Osteocyte (in vitro differentiated cells): ENCODE measurements at regions not wholly inside any gene's neighbourhood (a gene's known extent, or its start where the extent isn't known, plus 50 kb on each side); places are given as distances from the start of the nearest gene placed in this dataset.

Experiments
- DNase-seq: peaks from one replicate; pipeline ENCODE4 v3.0.0; 2021; ENCODE audit warnings: mixed read lengths; ENCODE audit not compliant: unreplicated experiment; ENCODE audit errors: extremely low spot score
- H3K27ac Mint-ChIP-seq: one replicate; pipeline ENCODE4 v1.8.0; 2021; ENCODE audit warnings: mild to moderate bottlenecking, mixed read lengths; ENCODE audit not compliant: unreplicated experiment
- H3K27me3 Mint-ChIP-seq: one replicate; pipeline ENCODE4 v1.8.0; 2021; ENCODE audit warnings: mixed read lengths; ENCODE audit not compliant: unreplicated experiment
- H3K36me3 Mint-ChIP-seq: one replicate; pipeline ENCODE4 v1.8.0; 2021; ENCODE audit warnings: mixed read lengths; ENCODE audit not compliant: unreplicated experiment
- H3K4me1 Mint-ChIP-seq: one replicate; pipeline ENCODE4 v1.8.0; 2021; ENCODE audit warnings: mixed read lengths; ENCODE audit not compliant: unreplicated experiment
- H3K4me3 Mint-ChIP-seq: one replicate; pipeline ENCODE4 v1.8.0; 2021; ENCODE audit warnings: mild to moderate bottlenecking, moderate library complexity, mixed read lengths; ENCODE audit not compliant: unreplicated experiment
- H3K9me3 Mint-ChIP-seq: one replicate; pipeline ENCODE4 v1.8.0; 2021; ENCODE audit warnings: mixed read lengths; ENCODE audit not compliant: unreplicated experiment
- TF ChIP-seq, protein P1 (sequence below): fragments of 200-600 bp; sonication (generic); IDR thresholded peaks from 2 replicates; pipeline ENCODE4 v1.5.0; 2021; ENCODE audit warnings: antibody characterized with exemption, mild to moderate bottlenecking, moderate library complexity

DNA sequence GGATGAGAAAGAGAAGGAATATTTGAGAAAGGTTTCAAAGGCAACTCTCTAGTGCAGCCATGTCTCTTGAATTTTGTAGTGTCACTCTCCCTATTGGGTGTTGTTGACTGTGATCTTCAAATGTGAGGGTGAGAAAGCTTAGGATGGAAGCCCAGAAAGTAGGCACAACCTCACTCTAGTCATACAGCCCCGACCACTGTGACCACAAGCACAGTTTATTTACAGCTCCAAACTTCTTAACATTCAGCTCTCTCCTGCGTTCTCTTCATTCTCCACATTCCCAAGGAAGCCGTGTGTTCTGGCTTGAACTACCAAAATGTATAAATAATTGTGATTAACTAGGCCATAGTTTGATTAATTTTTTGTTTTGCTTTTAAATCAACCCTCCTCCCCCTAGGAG lies 542.9 kb downstream of the LRRC70 start:
- DNase-seq = no peak
- no peak overlapping the region for H3K4me3 Mint-ChIP-seq
- H3K27ac Mint-ChIP-seq = no peak overlapping the region
- TF ChIP-seq, protein P1, sequence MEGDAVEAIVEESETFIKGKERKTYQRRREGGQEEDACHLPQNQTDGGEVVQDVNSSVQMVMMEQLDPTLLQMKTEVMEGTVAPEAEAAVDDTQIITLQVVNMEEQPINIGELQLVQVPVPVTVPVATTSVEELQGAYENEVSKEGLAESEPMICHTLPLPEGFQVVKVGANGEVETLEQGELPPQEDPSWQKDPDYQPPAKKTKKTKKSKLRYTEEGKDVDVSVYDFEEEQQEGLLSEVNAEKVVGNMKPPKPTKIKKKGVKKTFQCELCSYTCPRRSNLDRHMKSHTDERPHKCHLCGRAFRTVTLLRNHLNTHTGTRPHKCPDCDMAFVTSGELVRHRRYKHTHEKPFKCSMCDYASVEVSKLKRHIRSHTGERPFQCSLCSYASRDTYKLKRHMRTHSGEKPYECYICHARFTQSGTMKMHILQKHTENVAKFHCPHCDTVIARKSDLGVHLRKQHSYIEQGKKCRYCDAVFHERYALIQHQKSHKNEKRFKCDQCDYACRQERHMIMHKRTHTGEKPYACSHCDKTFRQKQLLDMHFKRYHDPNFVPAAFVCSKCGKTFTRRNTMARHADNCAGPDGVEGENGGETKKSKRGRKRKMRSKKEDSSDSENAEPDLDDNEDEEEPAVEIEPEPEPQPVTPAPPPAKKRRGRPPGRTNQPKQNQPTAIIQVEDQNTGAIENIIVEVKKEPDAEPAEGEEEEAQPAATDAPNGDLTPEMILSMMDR = no peak
- H3K4me1 Mint-ChIP-seq = no peaks in the 10 kb centered on the region
- H3K27me3 Mint-ChIP-seq = no peaks in the 10 kb centered on the region
- H3K9me3 Mint-ChIP-seq = no peaks in the 10 kb centered on the region
- no peaks in the 10 kb centered on the region for H3K36me3 Mint-ChIP-seq

DNA sequence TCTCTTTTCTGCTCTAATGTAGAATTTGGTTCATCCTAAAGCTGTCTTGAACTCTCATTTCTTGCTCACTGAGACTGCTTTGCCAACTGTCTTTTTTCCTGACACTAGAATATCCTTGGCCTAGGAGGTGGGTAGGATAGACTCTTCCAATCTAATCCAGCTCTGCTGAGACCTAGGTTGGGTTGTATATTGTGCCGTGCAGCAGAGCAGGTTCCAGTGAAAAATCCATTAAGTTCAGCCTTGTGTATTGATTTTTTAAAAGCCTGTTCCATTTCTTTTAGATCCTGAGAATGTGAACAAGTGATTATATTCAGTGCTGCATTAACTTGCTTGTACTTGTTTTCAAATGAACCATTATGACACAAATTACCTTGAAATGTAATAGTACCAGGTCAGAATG lies 539.6 kb downstream of the LRRC70 start:
- Mint-ChIP-seq H3K36me3 (no peaks in the 10 kb centered on the region), H3K4me1 (no peaks in the 10 kb centered on the region), H3K9me3 (no peaks in the 10 kb centered on the region), H3K27me3 (no peaks in the 10 kb centered on the region), H3K27ac (no peak overlapping the region), H3K4me3 (no peak overlapping the region)
- TF ChIP-seq, protein P1 = no peak
- DNase-seq = no peak

DNA sequence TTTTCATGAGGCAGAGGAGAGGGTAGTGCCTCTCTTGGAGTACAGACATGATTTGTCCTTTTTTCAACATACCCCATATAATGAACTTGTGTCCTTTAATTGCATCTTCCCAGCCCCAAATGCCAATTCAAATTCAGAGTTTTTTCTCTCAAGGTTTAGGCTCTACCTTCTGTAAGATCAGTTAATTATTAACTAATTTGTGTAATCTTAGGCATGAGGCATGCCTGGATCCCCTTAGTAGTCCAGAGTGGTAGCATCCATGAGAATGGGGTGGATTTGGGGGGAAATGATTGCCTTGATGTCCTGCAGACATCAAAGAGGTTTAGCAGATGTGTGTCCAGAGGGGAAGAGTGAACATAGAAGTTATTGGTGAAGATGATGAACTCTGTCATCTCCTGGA lies 533.3 kb downstream of the LRRC70 start:
- no peak for DNase-seq
- no peaks in the 10 kb centered on the region for H3K9me3 Mint-ChIP-seq
- H3K27me3 Mint-ChIP-seq = no peaks in the 10 kb centered on the region
- H3K27ac Mint-ChIP-seq = no peak overlapping the region
- TF ChIP-seq, protein P1 = no peak
- no peaks in the 10 kb centered on the region for H3K36me3 Mint-ChIP-seq
- no peak overlapping the region for H3K4me3 Mint-ChIP-seq
- H3K4me1 Mint-ChIP-seq = no peaks in the 10 kb centered on the region

DNA sequence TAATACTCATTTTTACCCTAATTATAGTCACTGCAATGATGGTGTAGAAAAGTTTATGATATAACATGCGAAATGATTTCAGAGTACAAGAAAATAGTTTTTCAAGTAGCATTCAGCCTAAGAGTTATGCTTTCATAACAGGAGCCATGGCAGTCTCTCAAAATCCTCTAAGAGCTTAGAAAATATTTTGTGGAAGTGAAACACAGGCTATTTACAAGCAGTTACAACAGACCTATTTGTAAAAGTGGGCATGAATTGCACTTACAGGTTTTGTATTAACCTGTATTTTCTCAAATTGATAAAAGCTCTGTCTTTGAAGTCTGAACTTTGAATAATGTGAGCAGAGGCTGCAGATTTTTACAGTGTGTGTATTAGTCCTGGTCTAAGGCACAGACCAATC lies 523.3 kb downstream of the LRRC70 start:
- Mint-ChIP-seq H3K4me3 (no peak overlapping the region), H3K9me3 (no peaks in the 10 kb centered on the region), H3K4me1 (no peaks in the 10 kb centered on the region), H3K27me3 (no peaks in the 10 kb centered on the region), H3K36me3 (no peaks in the 10 kb centered on the region), H3K27ac (no peak overlapping the region)
- TF ChIP-seq, protein P1 = no peak
- DNase-seq = no peak

DNA sequence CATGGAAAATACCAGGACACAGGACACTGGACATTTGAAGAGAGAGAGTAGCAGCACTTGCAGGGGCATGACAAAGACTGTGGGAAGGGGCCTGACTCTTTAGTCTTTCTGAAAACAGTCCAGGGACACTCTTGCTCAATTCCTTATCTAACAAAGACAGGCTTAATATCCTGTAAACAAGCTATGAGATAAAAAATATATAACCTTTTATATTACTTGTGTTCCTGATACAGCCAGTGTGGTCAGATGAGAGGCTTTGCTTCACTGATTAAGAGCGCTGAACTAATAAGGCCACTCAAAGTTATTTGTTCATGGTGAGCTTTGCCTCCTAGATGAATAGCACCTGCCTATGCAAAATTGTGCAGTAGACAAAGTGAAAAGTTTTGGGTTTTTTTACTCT lies 518.7 kb downstream of the LRRC70 start:
- Mint-ChIP-seq H3K9me3 (no peaks in the 10 kb centered on the region), H3K36me3 (no peaks in the 10 kb centered on the region), H3K27me3 (peaks cover 2% of the 10 kb centered on the region), H3K4me1 (no peaks in the 10 kb centered on the region), H3K4me3 (no peak overlapping the region), H3K27ac (no peak overlapping the region)
- no peak for DNase-seq
- TF ChIP-seq, protein P1 = no peak
